ENCODE measurements at regions not wholly inside any gene's neighbourhood (a gene's known extent, or its start where the extent isn't known, plus 50 kb on each side); places are given as distances from the start of the nearest gene placed in this dataset.

- ChIA-PET CTCF (ENCODE audit: partially characterized antibody) (no interaction called here), POLR2A (ENCODE audit: partially characterized antibody) (no interaction called here)
- no peak overlapping the region for H2BK12ac ChIP-seq (ENCODE audit: low read depth, low read length)
- no peaks in the 10 kb centered on the region for H4K20me1 ChIP-seq (replicated peaks in 1 of 2; ENCODE audit: control insufficient read depth in 1 of 2, insufficient read depth in 2 of 2, low read length in 2 of 2)
- no peak overlapping the region for H3K4me2 ChIP-seq (ENCODE audit: insufficient read depth in 1 of 2, low read depth in 2 of 2, low read length in 2 of 2)
- TF ChIP-seq HDAC2 (IDR thresholded peaks at IDR 0.05; ENCODE audit: borderline replicate concordance in 1 of 2, low read depth in 2 of 2, low read length in 2 of 2), result no peak
- no peak for TF ChIP-seq MAFK (IDR thresholded peaks at IDR 0.05; ENCODE audit: low read depth, low read length)
- no peak for TF ChIP-seq RFX5 (IDR thresholded peaks at IDR 0.05; ENCODE audit: borderline replicate concordance, low read depth, low read length)
- TF ChIP-seq CTBP2 (IDR thresholded peaks at IDR 0.05; ENCODE audit: borderline replicate concordance, insufficient read depth, insufficient read length, low read length), result no peak
- no peak for TF ChIP-seq SP1 (IDR thresholded peaks at IDR 0.05; ENCODE audit: low read depth, low read length)
- TF ChIP-seq E2F6 (IDR thresholded peaks at IDR 0.05), result no peak
- no peak for TF ChIP-seq NRF1 (IDR thresholded peaks at IDR 0.05; ENCODE audit: low read depth, low read length)
- TF ChIP-seq ASH2L (IDR thresholded peaks at IDR 0.05; ENCODE audit: low read length), result no peak
- TF ChIP-seq GTF2F1 (IDR thresholded peaks at IDR 0.05; ENCODE audit: borderline replicate concordance, low read depth, low read length), result no peak
- TF ChIP-seq EZH2 (IDR thresholded peaks at IDR 0.05; ENCODE audit: low read depth, low read length, severe bottlenecking), result no peak
- no peak for TF ChIP-seq RAD21 (IDR thresholded peaks at IDR 0.05 in 1 of 2, conservative IDR thresholded peaks at IDR 0.05 in 1 of 2; ENCODE audit: low read depth in 2 of 2, low read length in 2 of 2)
- no peaks in the 10 kb centered on the region for H3K79me2 ChIP-seq (ENCODE audit: control insufficient read depth in 1 of 2, insufficient read depth in 2 of 2, low read length in 2 of 2)
- H3K36me3 ChIP-seq (ENCODE audit: control insufficient read depth in 2 of 4, insufficient read depth in 4 of 4, low read length in 3 of 4), result no peaks in the 10 kb centered on the region
- no peak overlapping the region for H2AK5ac ChIP-seq (ENCODE audit: low read depth, low read length)
- no peaks in the 10 kb centered on the region for H3K4me1 ChIP-seq (replicated peaks in 1 of 4; ENCODE audit: control insufficient read depth in 3 of 4, insufficient read depth in 4 of 4, low read length in 3 of 4)
- H4K8ac ChIP-seq (ENCODE audit: extremely low read depth, insufficient read depth, low read length), result no peak overlapping the region
- H2BK5ac ChIP-seq (ENCODE audit: low read depth, low read length), result no peak overlapping the region
- H4K91ac ChIP-seq (replicated peaks; ENCODE audit: insufficient read length, low read length), result no peak overlapping the region
- H3K4ac ChIP-seq (replicated peaks; ENCODE audit: insufficient read length, low read depth, low read length), result no peak overlapping the region
- no peak overlapping the region for H3K27ac ChIP-seq (ENCODE audit: low read depth, low read length)
- no peak overlapping the region for H2BK20ac ChIP-seq (ENCODE audit: low read length)
- 79% methylated on average over 3 of the region's 3 CpGs; no CpG with 5 or more reads in 1 of the 2 experiments for WGBS, 2 experiments (ENCODE audit: extremely low coverage in 1 of 2, insufficient coverage in 1 of 2, insufficient read length in 1 of 2, insufficient replicate concordance in 2 of 2, low coverage in 1 of 2, low lambda C conversion rate in 2 of 2, missing lambda C conversion rate in 1 of 2)
- H3K27me3 ChIP-seq (replicated peaks in 1 of 4; ENCODE audit: control insufficient read depth in 3 of 4, extremely low read depth in 1 of 4, insufficient read depth in 3 of 4, low read length in 3 of 4), result no peaks in the 10 kb centered on the region
- no peak overlapping the region for H3K9ac ChIP-seq (replicated peaks in 1 of 4; ENCODE audit: extremely low read depth in 1 of 4, low read depth in 3 of 4, low read length in 3 of 4)
- FAIRE-seq (no peak), DNase-seq (ENCODE audit: low read depth in 1 of 2, low spot score in 2 of 2) (no peak)
- no peak overlapping the region for H4K5ac ChIP-seq (ENCODE audit: insufficient read length, low read depth, low read length)
- no peaks in the 10 kb centered on the region for H3K9me3 ChIP-seq (ENCODE audit: insufficient read depth in 2 of 2, low read depth in 1 of 2, low read length in 1 of 2)
- H2BK15ac ChIP-seq (ENCODE audit: low read length), result no peak overlapping the region
- H2AFZ ChIP-seq (ENCODE audit: low read length), result no peak overlapping the region
- H3K79me1 ChIP-seq (ENCODE audit: low read depth, low read length), result no peaks in the 10 kb centered on the region
- H3K23ac ChIP-seq (ENCODE audit: insufficient read length), result no peak overlapping the region
- no peaks in the 10 kb centered on the region for H3K23me2 ChIP-seq (ENCODE audit: low read depth, low read length)
- no peak overlapping the region for H3K4me3 ChIP-seq (ENCODE audit: extremely low read depth in 1 of 4, insufficient read depth in 2 of 4, low read depth in 3 of 4, low read length in 4 of 4)
- no peak overlapping the region for H3K18ac ChIP-seq (ENCODE audit: extremely low read depth, low read length)
- no peak overlapping the region for H3K56ac ChIP-seq (replicated peaks; ENCODE audit: insufficient read length, low read depth, low read length)
- no peak overlapping the region for H2BK120ac ChIP-seq (replicated peaks; ENCODE audit: low read depth, low read length)
- no peak overlapping the region for H3K14ac ChIP-seq (ENCODE audit: insufficient read length)
Observed at GRCh38 chr5:98608052-98608451, 165.4 kb upstream of the RGMB start.

All from H1 (cell line).